ENCODE measurements at regions not wholly inside any gene's neighbourhood (a gene's known extent, or its start where the extent isn't known, plus 50 kb on each side); places are given as distances from the start of the nearest gene placed in this dataset.

GRCh38 chr18:75857558-75857957 lies 430.1 kb upstream of the SMIM21 start:
- Histone ChIP-seq H3K9me3 (ENCODE audit: control insufficient read depth in 1 of 2, insufficient read depth in 1 of 2, low read length in 2 of 2) (peaks cover 0 to 8% of the 10 kb centered on the region in 2 experiments), H3K4me3 (ENCODE audit: low read length) (no peak overlapping the region), H3K4me1 (ENCODE audit: insufficient read depth, low read length) (no peaks in the 10 kb centered on the region), H3K27ac (ENCODE audit: low read depth in 1 of 2, low read length in 2 of 2) (no peak overlapping the region), H3K27me3 (ENCODE audit: control insufficient read depth in 1 of 2, insufficient read depth in 2 of 2, low read length in 2 of 2) (peaks cover 0 to 8% of the 10 kb centered on the region in 2 experiments), H3K36me3 (ENCODE audit: insufficient read depth, low read length) (no peaks in the 10 kb centered on the region)
- Mint-ChIP-seq H3K9me3 (peaks cover 3% of the 10 kb centered on the region), H3K4me3 (no peak overlapping the region), H3K27ac (no peak overlapping the region), H3K27me3 (peaks cover 20% of the 10 kb centered on the region), H3K36me3 (ENCODE audit: low read depth) (no peaks in the 10 kb centered on the region), H3K4me1 (ENCODE audit: low read depth) (no peaks in the 10 kb centered on the region)
- ChIA-PET CTCF (no interaction called here), POLR2A (no interaction called here)
- no peak for TF ChIP-seq CTCF (IDR thresholded peaks at IDR 0.05)
- DNase-seq (no peak), ATAC-seq (ENCODE audit: poor library complexity) (no peak)
- intact Hi-C loops (cut with DNase I, micrococcal nuclease) = no loop called here

GRCh38 chr18:75854808-75855207 lies 427.3 kb upstream of the SMIM21 start:
- no peak overlapping the region for H3K27ac Mint-ChIP-seq
- no peak for TF ChIP-seq CTCF (IDR thresholded peaks at IDR 0.05)
- H3K4me1 ChIP-seq (ENCODE audit: insufficient read depth, low read length) = no peaks in the 10 kb centered on the region
- DNase-seq (no peak), ATAC-seq (ENCODE audit: poor library complexity) (no peak)
- peaks cover 1% of the 10 kb centered on the region for H3K27me3 Mint-ChIP-seq
- CTCF ChIA-PET = no interaction called here
- H3K4me1 Mint-ChIP-seq (ENCODE audit: low read depth) = no peaks in the 10 kb centered on the region
- H3K9me3 ChIP-seq (ENCODE audit: control insufficient read depth in 1 of 2, insufficient read depth in 1 of 2, low read length in 2 of 2) = no peaks in the 10 kb centered on the region
- H3K36me3 Mint-ChIP-seq (ENCODE audit: low read depth) = no peaks in the 10 kb centered on the region
- H3K4me3 ChIP-seq (ENCODE audit: low read length) = no peak overlapping the region
- no peak overlapping the region for H3K4me3 Mint-ChIP-seq
- no peak overlapping the region for H3K27ac ChIP-seq (ENCODE audit: low read depth in 1 of 2, low read length in 2 of 2)
- peaks cover 3% of the 10 kb centered on the region for H3K9me3 Mint-ChIP-seq
- no peaks in the 10 kb centered on the region for H3K36me3 ChIP-seq (ENCODE audit: insufficient read depth, low read length)
- POLR2A ChIA-PET = interaction anchor here (0.5 kb wide), 1 partner anchor 75 kb away, joined by 4 read pairs; no protein-coding TSS in a partner anchor
- intact Hi-C loops (cut with DNase I, micrococcal nuclease) = no loop called here
- peaks cover 0 to 2% of the 10 kb centered on the region in 2 experiments for H3K27me3 ChIP-seq (ENCODE audit: control insufficient read depth in 1 of 2, insufficient read depth in 2 of 2, low read length in 2 of 2)

GRCh38 chr18:75854174-75854573 lies 426.7 kb upstream of the SMIM21 start:
- H3K36me3 ChIP-seq (ENCODE audit: insufficient read depth, low read length) = no peaks in the 10 kb centered on the region
- Mint-ChIP-seq H3K4me1 (ENCODE audit: low read depth) (no peaks in the 10 kb centered on the region), H3K27ac (no peak overlapping the region), H3K27me3 (no peaks in the 10 kb centered on the region), H3K4me3 (no peak overlapping the region), H3K36me3 (ENCODE audit: low read depth) (no peaks in the 10 kb centered on the region), H3K9me3 (peaks cover 3% of the 10 kb centered on the region)
- H3K27ac ChIP-seq (ENCODE audit: low read depth in 1 of 2, low read length in 2 of 2) = no peak overlapping the region
- intact Hi-C loops (cut with DNase I, micrococcal nuclease) = no loop called here
- H3K9me3 ChIP-seq (ENCODE audit: control insufficient read depth in 1 of 2, insufficient read depth in 1 of 2, low read length in 2 of 2) = no peaks in the 10 kb centered on the region
- no peak for DNase-seq
- no peak for TF ChIP-seq CTCF (IDR thresholded peaks at IDR 0.05)
- H3K4me3 ChIP-seq (ENCODE audit: low read length) = no peak overlapping the region
- ATAC-seq (ENCODE audit: poor library complexity) = no peak
- CTCF ChIA-PET = no interaction called here
- no peaks in the 10 kb centered on the region for H3K4me1 ChIP-seq (ENCODE audit: insufficient read depth, low read length)
- POLR2A ChIA-PET = interaction anchor here (0.5 kb wide), 1 partner anchor 75 kb away, joined by 4 read pairs; no protein-coding TSS in a partner anchor
- no peaks in the 10 kb centered on the region for H3K27me3 ChIP-seq (ENCODE audit: control insufficient read depth in 1 of 2, insufficient read depth in 2 of 2, low read length in 2 of 2)
